KMS-11 (cell line): ENCODE measurements at regions not wholly inside any gene's neighbourhood (a gene's known extent, or its start where the extent isn't known, plus 50 kb on each side); places are given as distances from the start of the nearest gene placed in this dataset.

ENCODE experiments used
- H2AFZ ChIP-seq: fragments of 200-600 bp; sonication (generic); 2 replicates; pipeline ENCODE4 v1.6.1; 2016; ENCODE audit warnings: antibody characterized with exemption, mixed run types, low read depth
- H3K27ac ChIP-seq: fragments of 200-600 bp; sonication (generic); 2 replicates; pipeline ENCODE4 v1.6.1; 2016; ENCODE audit warnings: mild to moderate bottlenecking, mixed run types
- H3K27me3 ChIP-seq: fragments of 200-600 bp; sonication (generic); 2 replicates; pipeline ENCODE4 v1.6.1; 2017; ENCODE audit warnings: mild to moderate bottlenecking, low read depth, mixed run types, moderate library complexity; ENCODE audit not compliant: insufficient read depth
- H3K36me3 ChIP-seq: fragments of 200-600 bp; sonication (generic); 2 replicates; pipeline ENCODE4 v1.6.1; 2017; ENCODE audit warnings: mild to moderate bottlenecking, mixed run types; ENCODE audit not compliant: insufficient read depth
- H3K4me1 ChIP-seq: fragments of 200-600 bp; sonication (generic); 2 replicates; pipeline ENCODE4 v1.6.1; 2016; ENCODE audit warnings: mild to moderate bottlenecking, low read depth, mixed run types; ENCODE audit not compliant: poor library complexity, severe bottlenecking
- H3K4me2 ChIP-seq: fragments of 200-600 bp; sonication (generic); 2 replicates; pipeline ENCODE4 v1.7.0; 2016; ENCODE audit warnings: mild to moderate bottlenecking, mixed run types
- H3K4me3 ChIP-seq: fragments of 200-600 bp; sonication (generic); IDR thresholded peaks from 2 replicates; pipeline ENCODE4 v1.6.1; 2017; ENCODE audit warnings: low read depth, low read length, mixed read lengths; ENCODE audit not compliant: insufficient read depth
- H3K79me2 ChIP-seq: fragments of 200-600 bp; sonication (generic); 2 replicates; pipeline ENCODE4 v1.6.1; 2016; ENCODE audit warnings: low read depth, mixed run types; ENCODE audit not compliant: insufficient read depth
- H3K9ac ChIP-seq: fragments of 200-600 bp; sonication (generic); 2 replicates; pipeline ENCODE4 v1.6.1; 2016; ENCODE audit warnings: mild to moderate bottlenecking, mixed run types
- H4K20me1 ChIP-seq: fragments of 200-600 bp; sonication (generic); 2 replicates; pipeline ENCODE4 v1.6.1; 2016; ENCODE audit warnings: mild to moderate bottlenecking, mixed run types; ENCODE audit not compliant: insufficient read depth
- TF ChIP-seq, protein P1 (sequence below): fragments of 200-600 bp; sonication (generic); conservative IDR thresholded peaks from 2 replicates; pipeline ENCODE4 v1.6.1; 2017; ENCODE audit warnings: low read depth, mild to moderate bottlenecking, antibody characterized with exemption, low read length, moderate library complexity, mixed read lengths

- Histone ChIP-seq H3K4me3 (no peak overlapping the region), H3K79me2 (no peaks in the 10 kb centered on the region), H3K4me1 (no peaks in the 10 kb centered on the region), H4K20me1 (no peaks in the 10 kb centered on the region), H3K9ac (no peak overlapping the region), H3K27me3 (no peaks in the 10 kb centered on the region), H3K36me3 (no peaks in the 10 kb centered on the region), H3K4me2 (no peak overlapping the region), H3K27ac (no peak overlapping the region), H2AFZ (no peak overlapping the region)
- TF ChIP-seq, protein P1, sequence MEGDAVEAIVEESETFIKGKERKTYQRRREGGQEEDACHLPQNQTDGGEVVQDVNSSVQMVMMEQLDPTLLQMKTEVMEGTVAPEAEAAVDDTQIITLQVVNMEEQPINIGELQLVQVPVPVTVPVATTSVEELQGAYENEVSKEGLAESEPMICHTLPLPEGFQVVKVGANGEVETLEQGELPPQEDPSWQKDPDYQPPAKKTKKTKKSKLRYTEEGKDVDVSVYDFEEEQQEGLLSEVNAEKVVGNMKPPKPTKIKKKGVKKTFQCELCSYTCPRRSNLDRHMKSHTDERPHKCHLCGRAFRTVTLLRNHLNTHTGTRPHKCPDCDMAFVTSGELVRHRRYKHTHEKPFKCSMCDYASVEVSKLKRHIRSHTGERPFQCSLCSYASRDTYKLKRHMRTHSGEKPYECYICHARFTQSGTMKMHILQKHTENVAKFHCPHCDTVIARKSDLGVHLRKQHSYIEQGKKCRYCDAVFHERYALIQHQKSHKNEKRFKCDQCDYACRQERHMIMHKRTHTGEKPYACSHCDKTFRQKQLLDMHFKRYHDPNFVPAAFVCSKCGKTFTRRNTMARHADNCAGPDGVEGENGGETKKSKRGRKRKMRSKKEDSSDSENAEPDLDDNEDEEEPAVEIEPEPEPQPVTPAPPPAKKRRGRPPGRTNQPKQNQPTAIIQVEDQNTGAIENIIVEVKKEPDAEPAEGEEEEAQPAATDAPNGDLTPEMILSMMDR, result no peak
Measured at GRCh38 chr6:152904678-152905077, 78.2 kb downstream of the FBXO5 start.

- no peaks in the 10 kb centered on the region for H3K4me1 ChIP-seq
- H3K9ac ChIP-seq, result no peak overlapping the region
- no peaks in the 10 kb centered on the region for H3K79me2 ChIP-seq
- no peak overlapping the region for H3K27ac ChIP-seq
- H3K27me3 ChIP-seq, result no peaks in the 10 kb centered on the region
- TF ChIP-seq, protein P1, result no peak
- no peaks in the 10 kb centered on the region for H4K20me1 ChIP-seq
- H3K4me2 ChIP-seq, result no peak overlapping the region
- no peak overlapping the region for H3K4me3 ChIP-seq
- H3K36me3 ChIP-seq, result no peaks in the 10 kb centered on the region
- no peak overlapping the region for H2AFZ ChIP-seq
Measured at GRCh38 chr6:152905551-152906299, 77.1 kb downstream of the FBXO5 start.

DNA sequence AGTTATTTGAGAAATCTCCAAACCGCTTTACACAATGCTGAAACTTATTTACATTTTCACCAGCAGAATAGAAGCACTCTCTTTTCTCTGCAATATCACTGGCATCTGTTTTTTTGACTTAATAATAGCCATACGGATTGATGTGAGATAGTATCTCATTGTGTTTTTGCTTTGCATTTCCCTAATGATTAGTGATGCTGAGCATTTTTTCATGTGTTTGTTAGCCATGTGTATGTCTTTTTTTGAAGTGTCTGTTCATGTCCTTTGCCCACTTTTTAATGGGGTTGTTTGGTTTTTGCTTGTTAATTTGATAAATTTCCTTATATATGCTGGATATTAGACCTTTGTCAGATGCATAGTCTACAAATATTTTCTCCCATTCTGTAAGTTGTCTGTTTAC is 73.6 kb downstream of the FBXO5 start:
- Histone ChIP-seq H3K4me2 (no peak overlapping the region), H3K27ac (no peak overlapping the region), H4K20me1 (no peaks in the 10 kb centered on the region), H3K4me3 (no peak overlapping the region), H2AFZ (no peak overlapping the region), H3K9ac (no peak overlapping the region), H3K79me2 (no peaks in the 10 kb centered on the region), H3K36me3 (no peaks in the 10 kb centered on the region), H3K4me1 (no peaks in the 10 kb centered on the region), H3K27me3 (no peaks in the 10 kb centered on the region)
- TF ChIP-seq, protein P1, result no peak

- no peak overlapping the region for H3K27ac ChIP-seq
- H3K4me2 ChIP-seq, result no peak overlapping the region
- no peak overlapping the region for H3K9ac ChIP-seq
- TF ChIP-seq, protein P1, result no peak
- H3K4me1 ChIP-seq, result no peaks in the 10 kb centered on the region
- H3K36me3 ChIP-seq, result no peaks in the 10 kb centered on the region
- no peak overlapping the region for H2AFZ ChIP-seq
- H3K79me2 ChIP-seq, result no peaks in the 10 kb centered on the region
- H4K20me1 ChIP-seq, result no peaks in the 10 kb centered on the region
- no peaks in the 10 kb centered on the region for H3K27me3 ChIP-seq
- H3K4me3 ChIP-seq, result no peak overlapping the region
Measured at GRCh38 chr6:152916035-152916434, 66.8 kb downstream of the FBXO5 start.
